GM23338 (cell line): ENCODE measurements at regions not wholly inside any gene's neighbourhood (a gene's known extent, or its start where the extent isn't known, plus 50 kb on each side); places are given as distances from the start of the nearest gene placed in this dataset.

ENCODE experiments used
- ATAC-seq: fragments of 200-7000 bp; cut with Tn5 transposase; 3 replicates; pipeline ENCODE4 v1.9.1; 2020
- DNase-seq: peaks from one replicate; pipeline ENCODE4 v3.0.0-alpha.2; 2015; ENCODE audit warnings: low spot score
- H2AFZ ChIP-seq: fragments of 200-600 bp; sonication (generic); 2 replicates; pipeline ENCODE4 v1.8.0; 2016; ENCODE audit warnings: antibody characterized with exemption, mild to moderate bottlenecking, moderate library complexity
- H3F3A ChIP-seq: fragments of 200-600 bp; sonication (generic); replicated peaks from 2 replicates; pipeline ENCODE4 v1.8.0; 2017; ENCODE audit warnings: antibody characterized with exemption, mixed run types, low read depth
- H3K27ac ChIP-seq: fragments of 200-600 bp; sonication (generic); 2 replicates; pipeline ENCODE4 v1.6.1; 2016; ENCODE audit warnings: low read depth
- H3K27me3 ChIP-seq: fragments of 200-600 bp; sonication (generic); 2 replicates; pipeline ENCODE4 v1.8.0; 2016; ENCODE audit warnings: mild to moderate bottlenecking, mixed run types, moderate library complexity; ENCODE audit not compliant: insufficient read depth
- H3K36me3 ChIP-seq: fragments of 200-600 bp; sonication (generic); 2 replicates; pipeline ENCODE4 v1.8.0; 2016; ENCODE audit warnings: mild to moderate bottlenecking; ENCODE audit not compliant: insufficient read depth
- H3K4me1 ChIP-seq: fragments of 200-600 bp; sonication (generic); 2 replicates; pipeline ENCODE4 v1.8.0; 2016; ENCODE audit warnings: mild to moderate bottlenecking, moderate library complexity; ENCODE audit not compliant: insufficient read depth
- H3K4me2 ChIP-seq: fragments of 200-600 bp; sonication (generic); 2 replicates; pipeline ENCODE4 v1.7.1; 2017; ENCODE audit warnings: mixed run types
- H3K4me3 ChIP-seq: fragments of 200-600 bp; sonication (generic); 2 replicates; pipeline ENCODE4 v1.6.1; 2016; ENCODE audit warnings: mixed run types
- H3K79me2 ChIP-seq: fragments of 200-600 bp; sonication (generic); replicated peaks from 2 replicates; pipeline ENCODE4 v1.8.0; 2017; ENCODE audit warnings: mild to moderate bottlenecking; ENCODE audit not compliant: insufficient read depth
- H3K9me2 ChIP-seq: fragments of 200-600 bp; sonication (generic); 2 replicates; pipeline ENCODE4 v1.8.0; 2017; ENCODE audit not compliant: insufficient read depth
- H4K20me1 ChIP-seq: fragments of 200-600 bp; sonication (generic); replicated peaks from 2 replicates; pipeline ENCODE4 v1.8.0; 2017; ENCODE audit warnings: mild to moderate bottlenecking; ENCODE audit not compliant: insufficient read depth
- H3K27ac Mint-ChIP-seq: 2 replicates; pipeline ENCODE4 v1.8.0; 2020; ENCODE audit warnings: inconsistent platforms, mild to moderate bottlenecking, moderate library complexity, mixed read lengths
- H3K27me3 Mint-ChIP-seq: 3 replicates; pipeline ENCODE4 v1.8.0; 2022; ENCODE audit warnings: low read depth, mild to moderate bottlenecking, moderate library complexity, mixed read lengths, inconsistent platforms; ENCODE audit not compliant: insufficient read depth, poor library complexity
- H3K36me3 Mint-ChIP-seq: 3 replicates; pipeline ENCODE4 v1.8.0; 2021; ENCODE audit warnings: low read depth, mild to moderate bottlenecking, inconsistent platforms, moderate library complexity, mixed read lengths
- H3K4me1 Mint-ChIP-seq: 3 replicates; pipeline ENCODE4 v1.8.0; 2020; ENCODE audit warnings: mild to moderate bottlenecking, inconsistent platforms, mixed read lengths
- H3K4me3 Mint-ChIP-seq: 3 replicates; pipeline ENCODE4 v1.8.0; 2021; ENCODE audit warnings: moderate library complexity, mild to moderate bottlenecking, inconsistent platforms, mixed read lengths
- H3K9me3 Mint-ChIP-seq: 3 replicates; pipeline ENCODE4 v1.8.0; 2020; ENCODE audit warnings: moderate library complexity, mild to moderate bottlenecking, inconsistent platforms, mixed read lengths
- CREB1 ChIP-seq: fragments of 250-450 bp; sonication (Bioruptor Pico); IDR thresholded peaks from 2 replicates; pipeline ENCODE4 v1.5.0; 2020; ENCODE audit warnings: low read depth, mild to moderate bottlenecking, moderate library complexity
- CTCF ChIP-seq, 2 experiments: fragments of 200-600 bp in 1 of 2; sonication (generic) in 1 of 2; conservative IDR thresholded peaks; 2 replicates each; pipeline versions ENCODE4 v1.5.1 to v1.6.1; 2016 to 2017; ENCODE audit warnings: antibody characterized with exemption in 2 of 2, low read depth in 2 of 2, mild to moderate bottlenecking in 2 of 2, moderate library complexity in 1 of 2
- POLR2AphosphoS5 ChIP-seq: IDR thresholded peaks from 2 replicates; pipeline ENCODE4 v1.6.1; 2016; ENCODE audit warnings: antibody characterized with exemption, low read depth
- STAT1 ChIP-seq: IDR thresholded peaks from one replicate; pipeline ENCODE4 v1.6.1; 2016; ENCODE audit warnings: antibody characterized with exemption; ENCODE audit not compliant: unreplicated experiment
- TF ChIP-seq, protein P1 (sequence below): fragments of 250-450 bp; sonication (Bioruptor Pico); IDR thresholded peaks from 2 replicates; pipeline ENCODE4 v1.5.0; 2020; ENCODE audit warnings: mild to moderate bottlenecking, moderate library complexity

DNA sequence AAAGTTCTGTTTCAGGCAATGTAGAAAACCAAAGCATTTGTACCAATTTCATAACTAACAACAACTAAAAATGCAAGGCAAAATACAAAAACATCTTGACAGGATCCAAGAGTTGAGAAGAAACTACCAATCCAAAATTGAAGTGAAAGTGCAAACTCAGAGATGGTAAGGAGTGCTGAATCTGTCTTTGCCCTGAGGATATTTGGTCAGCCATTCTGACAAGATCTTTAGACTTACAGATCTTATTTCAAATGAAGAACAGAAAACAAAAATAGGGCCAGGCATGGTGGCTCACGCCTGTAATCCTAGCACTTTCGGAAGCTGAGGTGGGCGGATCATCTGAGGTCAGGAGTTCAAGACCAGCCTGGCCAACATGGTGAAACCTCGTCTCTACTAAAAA, 412.8 kb downstream of the ZFHX3 start:
- Mint-ChIP-seq H3K36me3 (peaks cover 14% of the 10 kb centered on the region), H3K27me3 (peaks cover 5% of the 10 kb centered on the region), H3K4me1 (no peaks in the 10 kb centered on the region), H3K4me3 (no peak overlapping the region), H3K27ac (no peak overlapping the region), H3K9me3 (peaks cover 15% of the 10 kb centered on the region)
- no peak for ATAC-seq
- no peaks in the 10 kb centered on the region for H4K20me1 ChIP-seq
- 0 out of 2 replicates have a peak, but pooled peaks cover 4% of the 10 kb centered on the region for H3K79me2 ChIP-seq
- no peaks in the 10 kb centered on the region for H3K4me1 ChIP-seq
- no peaks in the 10 kb centered on the region for H3K9me2 ChIP-seq
- no peaks in the 10 kb centered on the region for H3F3A ChIP-seq
- no peak overlapping the region for H2AFZ ChIP-seq
- no peak overlapping the region for H3K4me3 ChIP-seq
- TF ChIP-seq STAT1 (no peak), CTCF (conservative IDR thresholded peaks at IDR 0.05; ENCODE audit: low read depth in 2 of 2) (no peak), CREB1 (no peak), POLR2AphosphoS5 (no peak)
- TF ChIP-seq, protein P1, sequence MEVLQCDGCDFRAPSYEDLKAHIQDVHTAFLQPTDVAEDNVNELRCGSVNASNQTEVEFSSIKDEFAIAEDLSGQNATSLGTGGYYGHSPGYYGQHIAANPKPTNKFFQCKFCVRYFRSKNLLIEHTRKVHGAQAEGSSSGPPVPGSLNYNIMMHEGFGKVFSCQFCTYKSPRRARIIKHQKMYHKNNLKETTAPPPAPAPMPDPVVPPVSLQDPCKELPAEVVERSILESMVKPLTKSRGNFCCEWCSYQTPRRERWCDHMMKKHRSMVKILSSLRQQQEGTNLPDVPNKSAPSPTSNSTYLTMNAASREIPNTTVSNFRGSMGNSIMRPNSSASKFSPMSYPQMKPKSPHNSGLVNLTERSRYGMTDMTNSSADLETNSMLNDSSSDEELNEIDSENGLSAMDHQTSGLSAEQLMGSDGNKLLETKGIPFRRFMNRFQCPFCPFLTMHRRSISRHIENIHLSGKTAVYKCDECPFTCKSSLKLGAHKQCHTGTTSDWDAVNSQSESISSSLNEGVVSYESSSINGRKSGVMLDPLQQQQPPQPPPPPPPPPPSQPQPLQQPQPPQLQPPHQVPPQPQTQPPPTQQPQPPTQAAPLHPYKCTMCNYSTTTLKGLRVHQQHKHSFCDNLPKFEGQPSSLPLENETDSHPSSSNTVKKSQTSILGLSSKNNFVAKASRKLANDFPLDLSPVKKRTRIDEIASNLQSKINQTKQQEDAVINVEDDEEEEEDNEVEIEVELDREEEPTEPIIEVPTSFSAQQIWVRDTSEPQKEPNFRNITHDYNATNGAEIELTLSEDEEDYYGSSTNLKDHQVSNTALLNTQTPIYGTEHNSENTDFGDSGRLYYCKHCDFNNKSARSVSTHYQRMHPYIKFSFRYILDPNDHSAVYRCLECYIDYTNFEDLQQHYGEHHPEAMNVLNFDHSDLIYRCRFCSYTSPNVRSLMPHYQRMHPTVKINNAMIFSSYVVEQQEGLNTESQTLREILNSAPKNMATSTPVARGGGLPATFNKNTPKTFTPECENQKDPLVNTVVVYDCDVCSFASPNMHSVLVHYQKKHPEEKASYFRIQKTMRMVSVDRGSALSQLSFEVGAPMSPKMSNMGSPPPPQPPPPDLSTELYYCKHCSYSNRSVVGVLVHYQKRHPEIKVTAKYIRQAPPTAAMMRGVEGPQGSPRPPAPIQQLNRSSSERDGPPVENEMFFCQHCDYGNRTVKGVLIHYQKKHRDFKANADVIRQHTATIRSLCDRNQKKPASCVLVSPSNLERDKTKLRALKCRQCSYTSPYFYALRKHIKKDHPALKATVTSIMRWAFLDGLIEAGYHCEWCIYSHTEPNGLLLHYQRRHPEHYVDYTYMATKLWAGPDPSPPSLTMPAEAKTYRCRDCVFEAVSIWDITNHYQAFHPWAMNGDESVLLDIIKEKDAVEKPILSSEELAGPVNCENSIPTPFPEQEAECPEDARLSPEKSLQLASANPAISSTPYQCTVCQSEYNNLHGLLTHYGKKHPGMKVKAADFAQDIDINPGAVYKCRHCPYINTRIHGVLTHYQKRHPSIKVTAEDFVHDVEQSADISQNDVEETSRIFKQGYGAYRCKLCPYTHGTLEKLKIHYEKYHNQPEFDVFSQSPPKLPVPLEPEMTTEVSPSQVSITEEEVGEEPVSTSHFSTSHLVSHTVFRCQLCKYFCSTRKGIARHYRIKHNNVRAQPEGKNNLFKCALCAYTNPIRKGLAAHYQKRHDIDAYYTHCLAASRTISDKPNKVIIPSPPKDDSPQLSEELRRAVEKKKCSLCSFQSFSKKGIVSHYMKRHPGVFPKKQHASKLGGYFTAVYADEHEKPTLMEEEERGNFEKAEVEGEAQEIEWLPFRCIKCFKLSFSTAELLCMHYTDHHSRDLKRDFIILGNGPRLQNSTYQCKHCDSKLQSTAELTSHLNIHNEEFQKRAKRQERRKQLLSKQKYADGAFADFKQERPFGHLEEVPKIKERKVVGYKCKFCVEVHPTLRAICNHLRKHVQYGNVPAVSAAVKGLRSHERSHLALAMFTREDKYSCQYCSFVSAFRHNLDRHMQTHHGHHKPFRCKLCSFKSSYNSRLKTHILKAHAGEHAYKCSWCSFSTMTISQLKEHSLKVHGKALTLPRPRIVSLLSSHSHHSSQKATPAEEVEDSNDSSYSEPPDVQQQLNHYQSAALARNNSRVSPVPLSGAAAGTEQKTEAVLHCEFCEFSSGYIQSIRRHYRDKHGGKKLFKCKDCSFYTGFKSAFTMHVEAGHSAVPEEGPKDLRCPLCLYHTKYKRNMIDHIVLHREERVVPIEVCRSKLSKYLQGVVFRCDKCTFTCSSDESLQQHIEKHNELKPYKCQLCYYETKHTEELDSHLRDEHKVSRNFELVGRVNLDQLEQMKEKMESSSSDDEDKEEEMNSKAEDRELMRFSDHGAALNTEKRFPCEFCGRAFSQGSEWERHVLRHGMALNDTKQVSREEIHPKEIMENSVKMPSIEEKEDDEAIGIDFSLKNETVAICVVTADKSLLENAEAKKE (CRISPR knock-in tag), result no peak
- DNase-seq, result no peak
- H3K36me3 ChIP-seq, result 0 out of 2 replicates have a peak, but pooled peaks cover 6% of the 10 kb centered on the region
- no peak overlapping the region for H3K4me2 ChIP-seq
- no peak overlapping the region for H3K27ac ChIP-seq
- no peaks in the 10 kb centered on the region for H3K27me3 ChIP-seq
